SK-N-SH (cell line): ENCODE measurements at regions not wholly inside any gene's neighbourhood (a gene's known extent, or its start where the extent isn't known, plus 50 kb on each side); places are given as distances from the start of the nearest gene placed in this dataset.

Experiments used
- JUND ChIP-seq: IDR thresholded peaks from 2 replicates; pipeline ENCODE4 v1.4.0; 2012
- POLR2AphosphoS5 ChIP-seq: IDR thresholded peaks from 2 replicates; pipeline ENCODE4 v1.6.1; 2012; ENCODE audit warnings: low read depth, low read length
- SIN3A ChIP-seq: IDR thresholded peaks from 2 replicates; pipeline ENCODE4 v1.6.1; 2012; ENCODE audit warnings: low read depth, mild to moderate bottlenecking, low read length, moderate library complexity, borderline replicate concordance
- TEAD4 ChIP-seq: IDR thresholded peaks from 2 replicates; pipeline ENCODE4 v1.4.0; 2012; ENCODE audit warnings: mild to moderate bottlenecking, borderline replicate concordance; ENCODE audit not compliant: insufficient read depth
- YY1 ChIP-seq: IDR thresholded peaks from 2 replicates; pipeline ENCODE4 v1.4.0; 2012; ENCODE audit warnings: low read depth, mild to moderate bottlenecking
- TF ChIP-seq, protein P1 (sequence below): IDR thresholded peaks from 2 replicates; pipeline ENCODE4 v1.6.1; 2012; ENCODE audit warnings: mild to moderate bottlenecking, low read depth, low read length, moderate library complexity
- TF ChIP-seq, protein P2 (sequence below): IDR thresholded peaks from 2 replicates; pipeline ENCODE4 v1.4.0; 2012; ENCODE audit warnings: low read depth, borderline replicate concordance
- TF ChIP-seq, protein P3 (sequence below): fragments of 200-600 bp; sonication (generic); IDR thresholded peaks from 2 replicates; pipeline ENCODE4 v1.6.1; 2017; ENCODE audit warnings: antibody characterized with exemption, mild to moderate bottlenecking, moderate library complexity

DNA sequence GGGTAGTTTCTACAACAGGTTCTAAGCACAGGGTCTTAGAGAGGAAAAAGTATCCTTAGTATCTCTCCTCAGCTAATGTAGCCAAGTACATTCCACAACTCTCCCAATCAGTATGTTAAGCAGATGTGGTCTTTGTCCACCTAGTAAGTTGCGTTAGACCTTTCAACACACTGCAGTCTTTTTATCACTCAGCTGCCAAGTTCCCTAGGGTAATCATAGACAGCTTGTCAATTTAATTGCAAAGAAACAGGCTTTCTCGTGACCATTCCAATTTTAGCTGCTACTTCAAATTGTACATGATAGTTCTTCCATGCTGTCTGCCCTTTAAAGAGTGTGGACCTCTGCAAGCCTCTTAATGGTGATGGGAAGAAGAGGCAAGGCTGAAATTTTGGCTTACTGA lies 211.8 kb upstream of the PKN2 start:
- TF ChIP-seq, protein P1, sequence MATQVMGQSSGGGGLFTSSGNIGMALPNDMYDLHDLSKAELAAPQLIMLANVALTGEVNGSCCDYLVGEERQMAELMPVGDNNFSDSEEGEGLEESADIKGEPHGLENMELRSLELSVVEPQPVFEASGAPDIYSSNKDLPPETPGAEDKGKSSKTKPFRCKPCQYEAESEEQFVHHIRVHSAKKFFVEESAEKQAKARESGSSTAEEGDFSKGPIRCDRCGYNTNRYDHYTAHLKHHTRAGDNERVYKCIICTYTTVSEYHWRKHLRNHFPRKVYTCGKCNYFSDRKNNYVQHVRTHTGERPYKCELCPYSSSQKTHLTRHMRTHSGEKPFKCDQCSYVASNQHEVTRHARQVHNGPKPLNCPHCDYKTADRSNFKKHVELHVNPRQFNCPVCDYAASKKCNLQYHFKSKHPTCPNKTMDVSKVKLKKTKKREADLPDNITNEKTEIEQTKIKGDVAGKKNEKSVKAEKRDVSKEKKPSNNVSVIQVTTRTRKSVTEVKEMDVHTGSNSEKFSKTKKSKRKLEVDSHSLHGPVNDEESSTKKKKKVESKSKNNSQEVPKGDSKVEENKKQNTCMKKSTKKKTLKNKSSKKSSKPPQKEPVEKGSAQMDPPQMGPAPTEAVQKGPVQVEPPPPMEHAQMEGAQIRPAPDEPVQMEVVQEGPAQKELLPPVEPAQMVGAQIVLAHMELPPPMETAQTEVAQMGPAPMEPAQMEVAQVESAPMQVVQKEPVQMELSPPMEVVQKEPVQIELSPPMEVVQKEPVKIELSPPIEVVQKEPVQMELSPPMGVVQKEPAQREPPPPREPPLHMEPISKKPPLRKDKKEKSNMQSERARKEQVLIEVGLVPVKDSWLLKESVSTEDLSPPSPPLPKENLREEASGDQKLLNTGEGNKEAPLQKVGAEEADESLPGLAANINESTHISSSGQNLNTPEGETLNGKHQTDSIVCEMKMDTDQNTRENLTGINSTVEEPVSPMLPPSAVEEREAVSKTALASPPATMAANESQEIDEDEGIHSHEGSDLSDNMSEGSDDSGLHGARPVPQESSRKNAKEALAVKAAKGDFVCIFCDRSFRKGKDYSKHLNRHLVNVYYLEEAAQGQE = no peak
- TF ChIP-seq, protein P2, sequence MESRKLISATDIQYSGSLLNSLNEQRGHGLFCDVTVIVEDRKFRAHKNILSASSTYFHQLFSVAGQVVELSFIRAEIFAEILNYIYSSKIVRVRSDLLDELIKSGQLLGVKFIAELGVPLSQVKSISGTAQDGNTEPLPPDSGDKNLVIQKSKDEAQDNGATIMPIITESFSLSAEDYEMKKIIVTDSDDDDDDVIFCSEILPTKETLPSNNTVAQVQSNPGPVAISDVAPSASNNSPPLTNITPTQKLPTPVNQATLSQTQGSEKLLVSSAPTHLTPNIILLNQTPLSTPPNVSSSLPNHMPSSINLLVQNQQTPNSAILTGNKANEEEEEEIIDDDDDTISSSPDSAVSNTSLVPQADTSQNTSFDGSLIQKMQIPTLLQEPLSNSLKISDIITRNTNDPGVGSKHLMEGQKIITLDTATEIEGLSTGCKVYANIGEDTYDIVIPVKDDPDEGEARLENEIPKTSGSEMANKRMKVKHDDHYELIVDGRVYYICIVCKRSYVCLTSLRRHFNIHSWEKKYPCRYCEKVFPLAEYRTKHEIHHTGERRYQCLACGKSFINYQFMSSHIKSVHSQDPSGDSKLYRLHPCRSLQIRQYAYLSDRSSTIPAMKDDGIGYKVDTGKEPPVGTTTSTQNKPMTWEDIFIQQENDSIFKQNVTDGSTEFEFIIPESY = no peak
- TF ChIP-seq YY1 (no peak), JUND (no peak), SIN3A (no peak), TEAD4 (no peak), POLR2AphosphoS5 (no peak)
- TF ChIP-seq, protein P3, sequence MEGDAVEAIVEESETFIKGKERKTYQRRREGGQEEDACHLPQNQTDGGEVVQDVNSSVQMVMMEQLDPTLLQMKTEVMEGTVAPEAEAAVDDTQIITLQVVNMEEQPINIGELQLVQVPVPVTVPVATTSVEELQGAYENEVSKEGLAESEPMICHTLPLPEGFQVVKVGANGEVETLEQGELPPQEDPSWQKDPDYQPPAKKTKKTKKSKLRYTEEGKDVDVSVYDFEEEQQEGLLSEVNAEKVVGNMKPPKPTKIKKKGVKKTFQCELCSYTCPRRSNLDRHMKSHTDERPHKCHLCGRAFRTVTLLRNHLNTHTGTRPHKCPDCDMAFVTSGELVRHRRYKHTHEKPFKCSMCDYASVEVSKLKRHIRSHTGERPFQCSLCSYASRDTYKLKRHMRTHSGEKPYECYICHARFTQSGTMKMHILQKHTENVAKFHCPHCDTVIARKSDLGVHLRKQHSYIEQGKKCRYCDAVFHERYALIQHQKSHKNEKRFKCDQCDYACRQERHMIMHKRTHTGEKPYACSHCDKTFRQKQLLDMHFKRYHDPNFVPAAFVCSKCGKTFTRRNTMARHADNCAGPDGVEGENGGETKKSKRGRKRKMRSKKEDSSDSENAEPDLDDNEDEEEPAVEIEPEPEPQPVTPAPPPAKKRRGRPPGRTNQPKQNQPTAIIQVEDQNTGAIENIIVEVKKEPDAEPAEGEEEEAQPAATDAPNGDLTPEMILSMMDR = no peak
